Neural cell (in vitro differentiated cells): ENCODE measurements at regions not wholly inside any gene's neighbourhood (a gene's known extent, or its start where the extent isn't known, plus 50 kb on each side); places are given as distances from the start of the nearest gene placed in this dataset.
"Not testable (repeated sequence)": the region's sequence is repeated elsewhere in the genome, so short reads cannot be mapped to it uniquely, and the experiment has no call there.

Experiments
- H2AFZ ChIP-seq: fragments of 200-600, 300-800 bp; sonication (generic), shearing (Covaris generic); 2 replicates; pipeline ENCODE4 v1.6.0; 2014; ENCODE audit warnings: low read depth, mild to moderate bottlenecking, antibody characterized with exemption, low read length, moderate library complexity
- H3F3A ChIP-seq: fragments of 200-600 bp; shearing (Covaris generic); 2 replicates; pipeline ENCODE4 v1.6.1; 2016; ENCODE audit warnings: mild to moderate bottlenecking, moderate library complexity, mixed read lengths, antibody characterized with exemption, low read length; ENCODE audit not compliant: insufficient read depth, poor library complexity, severe bottlenecking
- H3K27ac ChIP-seq: fragments of 200-600, 300-800 bp; sonication (generic), shearing (Covaris generic); 2 replicates; pipeline ENCODE4 v1.5.1; 2014; ENCODE audit warnings: mild to moderate bottlenecking, low read length, moderate library complexity
- H3K27me3 ChIP-seq: fragments of 300-800, 200-600 bp; sonication (generic), shearing (Covaris generic); 2 replicates; pipeline ENCODE4 v1.6.0; 2014; ENCODE audit warnings: mild to moderate bottlenecking, low read depth, low read length, moderate library complexity; ENCODE audit not compliant: insufficient read depth
- H3K36me3 ChIP-seq: fragments of 300-800, 200-600 bp; sonication (generic), shearing (Covaris generic); 2 replicates; pipeline ENCODE4 v1.5.1; 2014; ENCODE audit warnings: mild to moderate bottlenecking, antibody characterized with exemption, low read length, moderate library complexity; ENCODE audit not compliant: insufficient read depth
- H3K4me2 ChIP-seq: fragments of 300-800, 200-600 bp; sonication (generic), shearing (Covaris generic); 2 replicates; pipeline ENCODE4 v1.6.0; 2014; ENCODE audit warnings: mild to moderate bottlenecking, low read length
- H3K4me3 ChIP-seq: fragments of 300-800, 200-600 bp; sonication (generic), shearing (Covaris generic); 2 replicates; pipeline ENCODE4 v1.5.1; 2014; ENCODE audit warnings: mild to moderate bottlenecking, low read length, moderate library complexity
- H3K79me2 ChIP-seq: fragments of 200-600 bp; shearing (Covaris generic); replicated peaks from 2 replicates; pipeline ENCODE4 v1.6.0; 2014; ENCODE audit warnings: mild to moderate bottlenecking, low read length, moderate library complexity; ENCODE audit not compliant: insufficient read depth
- H3K9ac ChIP-seq: fragments of 300-800, 200-600 bp; sonication (generic), shearing (Covaris generic); 2 replicates; pipeline ENCODE4 v1.6.1; 2016; ENCODE audit warnings: mild to moderate bottlenecking, low read length, mixed read lengths
- H3K9me2 ChIP-seq: fragments of 200-600 bp; shearing (Covaris generic); 2 replicates; pipeline ENCODE4 v1.6.1; 2016; ENCODE audit warnings: mild to moderate bottlenecking, low read length, mixed read lengths; ENCODE audit not compliant: insufficient read depth
- H3K9me3 ChIP-seq: fragments of 200-600, 300-800 bp; sonication (generic), shearing (Covaris generic); 2 replicates; pipeline ENCODE4 v1.6.1; 2016; ENCODE audit warnings: mild to moderate bottlenecking, mixed run types, low read length, moderate library complexity, mixed read lengths
- H4K20me1 ChIP-seq: fragments of 200-600 bp; shearing (Covaris generic); 2 replicates; pipeline ENCODE4 v1.6.1; 2016; ENCODE audit warnings: mild to moderate bottlenecking, mixed run types; ENCODE audit not compliant: insufficient read depth
- CTCF ChIP-seq: fragments of 450-650 bp; IDR thresholded peaks from 2 replicates; pipeline ENCODE4 v1.5.1; 2014; ENCODE audit warnings: antibody characterized with exemption, mild to moderate bottlenecking, moderate library complexity; ENCODE audit not compliant: poor library complexity, severe bottlenecking
- EP300 ChIP-seq: fragments of 450-650 bp; conservative IDR thresholded peaks from 2 replicates; pipeline ENCODE4 v1.6.1; 2014; ENCODE audit warnings: antibody characterized with exemption, mild to moderate bottlenecking, moderate library complexity; ENCODE audit not compliant: poor library complexity, severe bottlenecking
- EZH2 ChIP-seq: fragments of 200-600, 300-800 bp; shearing (Covaris generic), sonication (generic); IDR thresholded peaks from 2 replicates; pipeline ENCODE4 v1.6.1; 2014; ENCODE audit warnings: antibody characterized with exemption, low read length, borderline replicate concordance, mild to moderate bottlenecking; ENCODE audit not compliant: insufficient read depth, poor library complexity, severe bottlenecking
- MXI1 ChIP-seq: fragments of 450-650 bp; conservative IDR thresholded peaks from 2 replicates; pipeline ENCODE4 v1.6.1; 2014; ENCODE audit warnings: antibody characterized with exemption, mild to moderate bottlenecking; ENCODE audit not compliant: poor library complexity, severe bottlenecking
- POLR2AphosphoS5 ChIP-seq: IDR thresholded peaks from 2 replicates; pipeline ENCODE4 v1.6.1; 2012
- RAD21 ChIP-seq: fragments of 450-650 bp; conservative IDR thresholded peaks from 2 replicates; pipeline ENCODE4 v1.6.1; 2014; ENCODE audit warnings: antibody characterized with exemption, mild to moderate bottlenecking, moderate library complexity
- REST ChIP-seq: IDR thresholded peaks from 2 replicates; pipeline ENCODE4 v1.6.1; 2012; ENCODE audit warnings: borderline replicate concordance
- SMC3 ChIP-seq: fragments of 450-650 bp; conservative IDR thresholded peaks from 2 replicates; pipeline ENCODE4 v1.6.1; 2014; ENCODE audit warnings: antibody characterized with exemption, mild to moderate bottlenecking, moderate library complexity; ENCODE audit not compliant: poor library complexity
- TAF1 ChIP-seq: IDR thresholded peaks from 2 replicates; pipeline ENCODE4 v1.6.1; 2012; ENCODE audit warnings: low read depth

- no peak for TF ChIP-seq MXI1
- TF ChIP-seq POLR2AphosphoS5: no peak
- no peak for TF ChIP-seq EP300
- no peak for TF ChIP-seq RAD21
- no peak for TF ChIP-seq SMC3
- TF ChIP-seq CTCF: no peak
- no peak for TF ChIP-seq EZH2
- no peak for TF ChIP-seq REST
- TF ChIP-seq TAF1: no peak
- H4K20me1 ChIP-seq: no peaks in the 10 kb centered on the region
- H3K36me3 ChIP-seq: no peaks in the 10 kb centered on the region
- H3K27ac ChIP-seq: no peak overlapping the region
- H3K4me3 ChIP-seq: no peak overlapping the region
- no peaks in the 10 kb centered on the region for H3K9me3 ChIP-seq
- H2AFZ ChIP-seq: no peak overlapping the region
- no peaks in the 10 kb centered on the region for H3K9me2 ChIP-seq
- H3K9ac ChIP-seq: no peak overlapping the region
- no peak overlapping the region for H3K4me2 ChIP-seq
- H3K79me2 ChIP-seq: no peaks in the 10 kb centered on the region
- no peaks in the 10 kb centered on the region for H3K27me3 ChIP-seq
- no peaks in the 10 kb centered on the region for H3F3A ChIP-seq
Measured at GRCh38 chr12:38222011-38222410, 94.6 kb upstream of the ALG10B start.

- not testable (repeated sequence) for H3F3A ChIP-seq, H3K9me3 ChIP-seq, H4K20me1 ChIP-seq, H3K27me3 ChIP-seq, H3K4me2 ChIP-seq, H3K9ac ChIP-seq, H3K79me2 ChIP-seq, H3K9me2 ChIP-seq, H3K4me3 ChIP-seq, H3K27ac ChIP-seq, H2AFZ ChIP-seq, H3K36me3 ChIP-seq
Measured at GRCh38 chr12:38238328-38238727, 78.2 kb upstream of the ALG10B start.

- Histone ChIP-seq H3K9ac (no peak overlapping the region), H3F3A (no peaks in the 10 kb centered on the region), H3K4me2 (no peak overlapping the region), H3K9me2 (no peaks in the 10 kb centered on the region), H3K4me3 (no peak overlapping the region), H3K79me2 (no peaks in the 10 kb centered on the region), H3K27ac (no peak overlapping the region), H4K20me1 (no peaks in the 10 kb centered on the region), H3K9me3 (peaks cover 5% of the 10 kb centered on the region), H3K27me3 (no peaks in the 10 kb centered on the region), H3K36me3 (no peaks in the 10 kb centered on the region), H2AFZ (no peak overlapping the region)
- TF ChIP-seq TAF1 (no peak), MXI1 (no peak), SMC3 (no peak), POLR2AphosphoS5 (no peak), RAD21 (no peak), EZH2 (no peak)
Measured at GRCh38 chr12:38253778-38254177, 62.8 kb upstream of the ALG10B start.
